Right cardiac atrium (tissue), 5 donors: ENCODE measurements at regions not wholly inside any gene's neighbourhood (a gene's known extent, or its start where the extent isn't known, plus 50 kb on each side); places are given as distances from the start of the nearest gene placed in this dataset.
"Not testable (repeated sequence)": the region's sequence is repeated elsewhere in the genome, so short reads cannot be mapped to it uniquely, and the experiment has no call there.

ENCODE experiments used
- ATAC-seq, 2 donors: fragments of 200-7000 bp; cut with Tn5 transposase; one replicate each; pipeline versions ENCODE4 v1.8.0 to v1.9.1; 2020; ENCODE audit warnings: moderate library complexity in 2 of 2, mild to moderate bottlenecking in 1 of 2
- DNase-seq, 3 donors: peaks; one replicate each; pipeline ENCODE4 v3.0.0-alpha.2; 2020
- H3K27ac ChIP-seq: one replicate; pipeline ENCODE4 v1.5.1; 2013; ENCODE audit warnings: mild to moderate bottlenecking, low read length, control low read depth, moderate library complexity
- H3K27me3 ChIP-seq: one replicate; pipeline ENCODE4 v1.6.1; 2013; ENCODE audit not compliant: control insufficient read depth, insufficient read depth
- H3K4me1 ChIP-seq: one replicate; pipeline ENCODE4 v1.6.1; 2013; ENCODE audit warnings: low read length; ENCODE audit not compliant: control insufficient read depth, insufficient read depth
- H3K4me3 ChIP-seq: one replicate; pipeline ENCODE4 v1.5.1; 2013; ENCODE audit warnings: low read length, control low read depth
- H3K9me3 ChIP-seq: one replicate; pipeline ENCODE4 v1.6.1; 2013; ENCODE audit warnings: low read length; ENCODE audit not compliant: control insufficient read depth
- WGBS: extraction: QIAGEN DNeasy Blood & Tissue Kit; methylation state at CpG from one replicate; pipeline ENCODE4 v1.1.7; 2013; 5-methylcytosine and 5-hydroxymethylcytosine counted together
- intact Hi-C, 4 donors: fragments of 100-400 bp; cut with DNase I; formaldehyde crosslinking; loops; one replicate each; pipeline versions ENCODE4 v1.11.0 to v1.14.0; 2022 to 2023
- donor health status: healthy with polysubstance abuse.
- donor health status: DM: no; HTN: yes; CAD: no.
- donor health status: DM: no; HTN: no; CAD: no.
- donor health status: DM: no; HTN: yes; CAD: no; lungs with severe emphysema.
- donor health status: DM: yes; HTN: yes; CAD: no.

- intact Hi-C loops: no loop called here
- ATAC-seq: no peak
- H3K4me3 ChIP-seq: no peak overlapping the region
- 69% methylated on average over 1 of the region's 1 CpG for WGBS
- no peak overlapping the region for H3K27ac ChIP-seq
- no peaks in the 10 kb centered on the region for H3K4me1 ChIP-seq
- DNase-seq: no peak
- no peaks in the 10 kb centered on the region for H3K27me3 ChIP-seq
- no peaks in the 10 kb centered on the region for H3K9me3 ChIP-seq
Observed at GRCh38 chr17:72380737-72381136, 259.9 kb downstream of the SOX9 start.

- ATAC-seq: no peak
- WGBS: 66% methylated on average over 12 of the region's 12 CpGs
Observed at GRCh38 chr17:72381597-72382397, 261.0 kb downstream of the SOX9 start.

GRCh38 chr17:72382971-72383722, 262.3 kb downstream of the SOX9 start:
- Histone ChIP-seq H3K9me3 (no peaks in the 10 kb centered on the region), H3K27ac (no peak overlapping the region), H3K27me3 (no peaks in the 10 kb centered on the region), H3K4me1 (no peaks in the 10 kb centered on the region), H3K4me3 (no peak overlapping the region)
- 31% methylated on average over 26 of the region's 26 CpGs for WGBS
- peak; percentile 57 to 83 (median 78) for DNase-seq
- ATAC-seq: peak; percentile 69 to 74
- intact Hi-C loops: no loop called here

More at GRCh38 chr17:72381597-72382397, 261.0 kb downstream of the SOX9 start:
- intact Hi-C loops: no loop called here
- Histone ChIP-seq H3K27me3 (no peaks in the 10 kb centered on the region), H3K9me3 (no peaks in the 10 kb centered on the region), H3K4me1 (no peaks in the 10 kb centered on the region), H3K4me3 (no peak overlapping the region), H3K27ac (no peak overlapping the region)
- no peak for DNase-seq

- Histone ChIP-seq H3K27me3 (no peaks in the 10 kb centered on the region), H3K9me3 (no peaks in the 10 kb centered on the region), H3K4me3 (no peak overlapping the region), H3K27ac (no peak overlapping the region), H3K4me1 (no peaks in the 10 kb centered on the region)
- DNase-seq (no peak), ATAC-seq (no peak)
- intact Hi-C loops: no loop called here
- WGBS: 88% methylated on average over 3 of the region's 3 CpGs
Observed at GRCh38 chr17:72385475-72385874, 264.7 kb downstream of the SOX9 start.

- WGBS: 95% methylated on average over 1 of the region's 1 CpG
- ATAC-seq, H3K4me1 ChIP-seq, H3K27me3 ChIP-seq, H3K27ac ChIP-seq, H3K4me3 ChIP-seq, H3K9me3 ChIP-seq, intact Hi-C loops, DNase-seq: not testable (repeated sequence)
Observed at GRCh38 chr17:72386173-72386572, 265.4 kb downstream of the SOX9 start.

- WGBS: 60% methylated on average over 5 of the region's 5 CpGs
- Histone ChIP-seq H3K27me3 (no peaks in the 10 kb centered on the region), H3K27ac (no peak overlapping the region), H3K4me1 (no peaks in the 10 kb centered on the region), H3K4me3 (no peak overlapping the region), H3K9me3 (no peaks in the 10 kb centered on the region)
- intact Hi-C loops: no loop called here
- ATAC-seq (no peak), DNase-seq (no peak)
Observed at GRCh38 chr17:72386619-72387237, 265.9 kb downstream of the SOX9 start.

GRCh38 chr17:72387487-72387886, 266.7 kb downstream of the SOX9 start:
- H3K27ac ChIP-seq: no peak overlapping the region
- no peaks in the 10 kb centered on the region for H3K4me1 ChIP-seq
- no peak overlapping the region for H3K4me3 ChIP-seq
- WGBS: 41% methylated on average over 7 of the region's 7 CpGs
- no peaks in the 10 kb centered on the region for H3K27me3 ChIP-seq
- ATAC-seq: no peak
- intact Hi-C loops: no loop called here
- H3K9me3 ChIP-seq: no peaks in the 10 kb centered on the region
- no peak for DNase-seq

- Histone ChIP-seq H3K27ac (no peak overlapping the region), H3K27me3 (no peaks in the 10 kb centered on the region), H3K4me1 (no peaks in the 10 kb centered on the region), H3K4me3 (no peak overlapping the region), H3K9me3 (no peaks in the 10 kb centered on the region)
- ATAC-seq: no peak
- intact Hi-C loops: no loop called here
- no peak for DNase-seq
- 41% methylated on average over 3 of the region's 3 CpGs for WGBS
Observed at GRCh38 chr17:72387969-72388368, 267.1 kb downstream of the SOX9 start.

- H3K4me1 ChIP-seq: no peaks in the 10 kb centered on the region
- no peak overlapping the region for H3K4me3 ChIP-seq
- DNase-seq (no peak), ATAC-seq (no peak)
- H3K27me3 ChIP-seq: no peaks in the 10 kb centered on the region
- intact Hi-C loops: no loop called here
- no peaks in the 10 kb centered on the region for H3K9me3 ChIP-seq
- H3K27ac ChIP-seq: no peak overlapping the region
- WGBS: 73% methylated on average over 10 of the region's 10 CpGs
Observed at GRCh38 chr17:72388765-72389473, 268.1 kb downstream of the SOX9 start.

- Histone ChIP-seq H3K27ac (no peak overlapping the region), H3K4me1 (no peaks in the 10 kb centered on the region), H3K4me3 (no peak overlapping the region), H3K27me3 (no peaks in the 10 kb centered on the region), H3K9me3 (no peaks in the 10 kb centered on the region)
- ATAC-seq: no peak
- DNase-seq: no peak
- 82% methylated on average over 3 of the region's 3 CpGs for WGBS
- intact Hi-C loops: no loop called here
Observed at GRCh38 chr17:72390675-72391508, 270.1 kb downstream of the SOX9 start.
